Keratinocyte (primary cell): ENCODE measurements at regions not wholly inside any gene's neighbourhood (a gene's known extent, or its start where the extent isn't known, plus 50 kb on each side); places are given as distances from the start of the nearest gene placed in this dataset.

Experiments used
- EZH2 ChIP-seq: IDR thresholded peaks from one replicate; pipeline ENCODE4 v1.6.1; 2012; ENCODE audit warnings: inconsistent platforms, mild to moderate bottlenecking, low read length, moderate library complexity
- TF ChIP-seq, protein P1 (sequence below), 3 experiments: IDR thresholded peaks in 1 of 3; conservative IDR thresholded peaks in 1 of 3; optimal IDR thresholded peaks in 1 of 3; 2 replicates in 2 of 3; 3 replicates in 1 of 3; pipeline versions ENCODE3 to v1.5.1; 2011; ENCODE audit warnings: low read length in 3 of 3, mild to moderate bottlenecking in 3 of 3, moderate library complexity in 2 of 3, control low read depth in 1 of 3, inconsistent platforms in 1 of 3; ENCODE audit not compliant: insufficient read depth in 2 of 3; ENCODE audit errors: extremely low read depth in 1 of 3

DNA sequence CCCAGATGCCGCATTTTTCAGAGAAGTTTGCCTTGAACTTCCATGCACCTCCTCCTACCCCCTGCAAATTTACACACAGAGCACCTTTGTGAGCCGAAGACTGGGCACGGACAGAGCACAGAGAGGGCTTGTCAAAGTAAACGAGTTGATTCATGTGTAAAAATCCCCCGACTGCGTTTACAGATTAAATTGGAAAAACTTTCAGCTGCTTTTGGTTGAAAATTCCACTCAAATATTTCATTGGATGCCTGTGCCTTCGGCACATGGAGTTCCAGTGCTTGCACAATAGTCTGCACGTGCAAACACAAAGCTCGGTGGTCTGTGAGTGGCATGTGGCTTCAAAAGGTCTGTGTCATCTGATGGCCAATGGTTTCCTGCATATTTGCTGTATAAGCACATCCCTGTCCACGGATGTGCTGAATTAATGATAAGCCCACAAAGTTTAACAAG is 177.5 kb downstream of the SETD4 start:
- TF ChIP-seq, protein P1, sequence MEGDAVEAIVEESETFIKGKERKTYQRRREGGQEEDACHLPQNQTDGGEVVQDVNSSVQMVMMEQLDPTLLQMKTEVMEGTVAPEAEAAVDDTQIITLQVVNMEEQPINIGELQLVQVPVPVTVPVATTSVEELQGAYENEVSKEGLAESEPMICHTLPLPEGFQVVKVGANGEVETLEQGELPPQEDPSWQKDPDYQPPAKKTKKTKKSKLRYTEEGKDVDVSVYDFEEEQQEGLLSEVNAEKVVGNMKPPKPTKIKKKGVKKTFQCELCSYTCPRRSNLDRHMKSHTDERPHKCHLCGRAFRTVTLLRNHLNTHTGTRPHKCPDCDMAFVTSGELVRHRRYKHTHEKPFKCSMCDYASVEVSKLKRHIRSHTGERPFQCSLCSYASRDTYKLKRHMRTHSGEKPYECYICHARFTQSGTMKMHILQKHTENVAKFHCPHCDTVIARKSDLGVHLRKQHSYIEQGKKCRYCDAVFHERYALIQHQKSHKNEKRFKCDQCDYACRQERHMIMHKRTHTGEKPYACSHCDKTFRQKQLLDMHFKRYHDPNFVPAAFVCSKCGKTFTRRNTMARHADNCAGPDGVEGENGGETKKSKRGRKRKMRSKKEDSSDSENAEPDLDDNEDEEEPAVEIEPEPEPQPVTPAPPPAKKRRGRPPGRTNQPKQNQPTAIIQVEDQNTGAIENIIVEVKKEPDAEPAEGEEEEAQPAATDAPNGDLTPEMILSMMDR (optimal IDR thresholded peaks at IDR 0.05 in 1 of 3, IDR thresholded peaks at IDR 0.05 in 1 of 3, conservative IDR thresholded peaks at IDR 0.05 in 1 of 3; ENCODE audit: extremely low read depth in 1 of 3, insufficient read depth in 2 of 3, low read length in 3 of 3) = no peak
- TF ChIP-seq EZH2 = no peak
